ENCODE measurements at regions not wholly inside any gene's neighbourhood (a gene's known extent, or its start where the extent isn't known, plus 50 kb on each side); places are given as distances from the start of the nearest gene placed in this dataset.

DNA sequence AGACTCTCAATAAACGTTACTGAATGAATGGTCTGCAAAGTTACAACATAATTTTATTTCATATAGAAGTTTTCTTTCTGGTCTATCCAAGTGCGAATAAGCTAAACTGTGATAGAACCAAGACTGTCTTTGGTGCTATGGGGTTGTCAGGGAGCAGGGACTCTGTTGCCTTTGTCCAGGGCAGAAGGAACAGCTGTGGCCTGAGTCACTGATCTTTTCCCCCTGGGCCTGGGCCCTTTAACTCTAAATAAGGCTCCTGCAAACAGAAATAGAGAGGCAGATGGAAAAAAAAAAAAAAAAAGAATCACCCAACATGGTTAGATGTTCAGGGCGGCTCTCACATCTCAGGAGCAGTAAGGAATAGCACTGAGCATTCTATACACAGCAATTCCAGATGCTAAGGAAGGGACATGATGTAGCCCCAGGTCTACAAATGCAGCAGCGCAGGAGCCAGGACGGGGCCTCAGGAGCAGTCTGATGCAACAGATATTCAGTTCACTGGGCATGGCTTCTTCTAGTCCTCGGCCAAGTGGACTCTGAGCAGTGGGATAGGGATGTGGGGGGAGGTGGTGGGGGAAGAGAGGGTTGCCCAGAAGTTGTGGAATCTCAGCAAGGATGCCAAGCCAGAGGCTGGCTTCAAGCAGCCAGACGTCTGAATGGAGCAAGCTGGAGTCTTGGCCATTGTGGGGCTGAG is 247.1 kb upstream of the SIX2 start:
- no peak for DNase-seq (ENCODE audit: low read depth)
- Histone ChIP-seq H3K36me3 (ENCODE audit: control insufficient read depth, insufficient read depth, low read length) (no peaks in the 10 kb centered on the region), H3K4me3 (ENCODE audit: low read depth, low read length) (no peak overlapping the region), H3K27me3 (ENCODE audit: control insufficient read depth, insufficient read depth, low read length) (no peaks in the 10 kb centered on the region)
- no peak for FAIRE-seq
- TF ChIP-seq, protein P1, sequence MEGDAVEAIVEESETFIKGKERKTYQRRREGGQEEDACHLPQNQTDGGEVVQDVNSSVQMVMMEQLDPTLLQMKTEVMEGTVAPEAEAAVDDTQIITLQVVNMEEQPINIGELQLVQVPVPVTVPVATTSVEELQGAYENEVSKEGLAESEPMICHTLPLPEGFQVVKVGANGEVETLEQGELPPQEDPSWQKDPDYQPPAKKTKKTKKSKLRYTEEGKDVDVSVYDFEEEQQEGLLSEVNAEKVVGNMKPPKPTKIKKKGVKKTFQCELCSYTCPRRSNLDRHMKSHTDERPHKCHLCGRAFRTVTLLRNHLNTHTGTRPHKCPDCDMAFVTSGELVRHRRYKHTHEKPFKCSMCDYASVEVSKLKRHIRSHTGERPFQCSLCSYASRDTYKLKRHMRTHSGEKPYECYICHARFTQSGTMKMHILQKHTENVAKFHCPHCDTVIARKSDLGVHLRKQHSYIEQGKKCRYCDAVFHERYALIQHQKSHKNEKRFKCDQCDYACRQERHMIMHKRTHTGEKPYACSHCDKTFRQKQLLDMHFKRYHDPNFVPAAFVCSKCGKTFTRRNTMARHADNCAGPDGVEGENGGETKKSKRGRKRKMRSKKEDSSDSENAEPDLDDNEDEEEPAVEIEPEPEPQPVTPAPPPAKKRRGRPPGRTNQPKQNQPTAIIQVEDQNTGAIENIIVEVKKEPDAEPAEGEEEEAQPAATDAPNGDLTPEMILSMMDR (IDR thresholded peaks at IDR 0.05; ENCODE audit: insufficient read depth, low read length, severe bottlenecking) = no peak

DNA sequence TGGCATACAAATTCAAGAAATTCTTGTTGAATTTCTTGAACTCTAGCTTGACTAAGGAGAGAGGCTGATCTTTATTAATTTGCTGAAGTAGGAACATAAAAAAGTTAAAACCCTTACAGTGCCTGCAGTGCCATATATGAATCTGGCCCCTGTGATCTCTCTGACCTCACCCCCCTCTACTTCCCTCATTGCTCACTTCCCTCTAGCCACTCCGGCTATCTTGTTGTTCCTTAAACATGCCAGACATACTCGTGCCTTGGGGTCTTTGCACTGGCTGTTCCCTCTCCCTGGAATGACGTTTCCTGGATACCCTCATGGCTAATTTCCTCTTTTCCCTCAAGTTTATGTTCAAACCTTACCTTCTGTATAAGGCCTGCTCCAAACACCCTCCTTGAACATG is 246.3 kb upstream of the SIX2 start:
- no peak for DNase-seq (ENCODE audit: low read depth)
- Histone ChIP-seq H3K36me3 (ENCODE audit: control insufficient read depth, insufficient read depth, low read length) (no peaks in the 10 kb centered on the region), H3K27me3 (ENCODE audit: control insufficient read depth, insufficient read depth, low read length) (no peaks in the 10 kb centered on the region), H3K4me3 (ENCODE audit: low read depth, low read length) (no peak overlapping the region)
- FAIRE-seq = no peak
- TF ChIP-seq, protein P1 (IDR thresholded peaks at IDR 0.05; ENCODE audit: insufficient read depth, low read length, severe bottlenecking) = no peak

DNA sequence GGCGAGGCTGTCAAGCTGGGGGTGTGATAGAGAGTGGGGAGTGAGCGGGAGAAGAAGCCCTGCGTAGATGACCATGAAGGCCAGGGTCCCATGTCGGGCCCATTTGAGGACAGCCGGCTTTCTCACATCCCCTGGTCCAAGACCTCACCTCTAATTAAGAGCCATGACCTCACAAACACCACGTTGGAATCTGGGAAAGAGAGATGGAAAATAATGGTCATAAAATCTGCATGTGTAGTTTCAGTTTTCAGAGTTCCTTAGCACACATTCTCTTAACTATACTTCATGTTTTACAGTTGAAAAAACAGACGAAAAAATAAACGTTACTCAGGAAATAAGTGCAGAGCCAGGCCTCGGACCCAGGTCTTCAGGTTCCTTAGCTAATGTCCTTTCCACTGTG is 244.8 kb upstream of the SIX2 start:
- TF ChIP-seq, protein P1 (IDR thresholded peaks at IDR 0.05; ENCODE audit: insufficient read depth, low read length, severe bottlenecking) = no peak
- Histone ChIP-seq H3K4me3 (ENCODE audit: low read depth, low read length) (no peak overlapping the region), H3K27me3 (ENCODE audit: control insufficient read depth, insufficient read depth, low read length) (no peaks in the 10 kb centered on the region), H3K36me3 (ENCODE audit: control insufficient read depth, insufficient read depth, low read length) (no peaks in the 10 kb centered on the region)
- DNase-seq (ENCODE audit: low read depth) (no peak), FAIRE-seq (no peak)

DNA sequence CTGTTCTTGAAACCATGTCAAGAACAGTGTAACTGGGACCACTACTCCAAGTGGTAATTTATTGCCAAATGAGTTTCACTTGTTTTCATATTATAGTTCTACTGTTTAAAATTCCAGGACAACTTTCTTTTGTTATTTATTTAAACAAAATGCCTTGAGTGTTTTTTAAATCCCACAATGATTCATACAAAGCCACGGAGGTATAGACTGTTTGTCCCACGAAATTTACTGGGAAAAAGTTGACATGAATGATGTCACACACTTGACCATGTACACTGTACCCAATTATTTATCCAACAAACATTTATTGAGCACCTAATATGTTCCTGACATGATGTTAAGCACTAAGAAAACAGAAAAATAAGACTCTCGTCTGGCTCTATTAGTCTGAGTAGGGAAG is 243.9 kb upstream of the SIX2 start:
- Histone ChIP-seq H3K4me3 (ENCODE audit: low read depth, low read length) (no peak overlapping the region), H3K36me3 (ENCODE audit: control insufficient read depth, insufficient read depth, low read length) (no peaks in the 10 kb centered on the region), H3K27me3 (ENCODE audit: control insufficient read depth, insufficient read depth, low read length) (no peaks in the 10 kb centered on the region)
- TF ChIP-seq, protein P1 (IDR thresholded peaks at IDR 0.05; ENCODE audit: insufficient read depth, low read length, severe bottlenecking) = no peak
- FAIRE-seq (no peak), DNase-seq (ENCODE audit: low read depth) (no peak)

DNA sequence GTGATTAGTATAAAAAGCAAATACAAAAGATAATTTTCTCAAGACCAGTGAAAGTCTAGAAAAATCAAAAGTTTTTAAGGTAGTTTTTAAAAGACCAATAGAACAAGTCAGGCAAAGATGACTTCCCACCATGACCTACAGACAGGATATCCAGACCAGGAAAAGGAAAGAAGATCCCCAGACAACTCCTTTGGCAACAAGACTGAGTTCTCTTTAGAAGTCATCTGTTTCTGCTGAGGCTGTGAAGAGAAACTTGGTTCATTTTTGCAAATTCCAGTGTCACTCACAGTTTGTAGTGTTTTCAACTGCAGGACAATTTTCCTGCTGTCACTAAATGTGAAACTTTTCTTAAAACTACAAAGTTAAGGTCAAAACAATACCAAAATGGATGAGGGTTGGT is 240.9 kb upstream of the SIX2 start:
- DNase-seq (ENCODE audit: low read depth) = no peak
- H3K36me3 ChIP-seq (ENCODE audit: control insufficient read depth, insufficient read depth, low read length) = no peaks in the 10 kb centered on the region
- H3K4me3 ChIP-seq (ENCODE audit: low read depth, low read length) = no peak overlapping the region
- TF ChIP-seq, protein P1 (IDR thresholded peaks at IDR 0.05; ENCODE audit: insufficient read depth, low read length, severe bottlenecking) = no peak
- no peak for FAIRE-seq
- H3K27me3 ChIP-seq (ENCODE audit: control insufficient read depth, insufficient read depth, low read length) = no peaks in the 10 kb centered on the region

DNA sequence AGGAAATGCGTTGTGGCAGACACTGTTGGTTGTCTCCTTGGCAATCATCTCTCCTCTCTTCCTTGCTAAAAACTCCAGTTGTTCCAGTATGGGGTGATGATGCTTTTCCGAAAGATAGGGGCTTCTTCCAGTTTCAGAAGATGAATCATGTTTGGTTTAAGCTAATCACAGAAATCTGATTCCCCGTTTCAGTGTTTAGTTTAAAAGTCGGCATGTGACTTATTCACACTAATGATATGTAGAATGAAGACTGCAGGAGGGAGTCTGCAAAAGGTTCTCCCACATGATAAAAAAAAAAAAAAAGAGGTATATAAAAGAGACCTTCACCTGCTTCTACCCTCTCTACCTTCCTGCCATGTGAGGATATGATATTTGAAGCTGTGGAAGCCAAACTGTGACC is 239.0 kb upstream of the SIX2 start:
- TF ChIP-seq, protein P1 (IDR thresholded peaks at IDR 0.05; ENCODE audit: insufficient read depth, low read length, severe bottlenecking) = no peak
- FAIRE-seq (no peak), DNase-seq (ENCODE audit: low read depth) (no peak)
- Histone ChIP-seq H3K27me3 (ENCODE audit: control insufficient read depth, insufficient read depth, low read length) (no peaks in the 10 kb centered on the region), H3K4me3 (ENCODE audit: low read depth, low read length) (no peak overlapping the region), H3K36me3 (ENCODE audit: control insufficient read depth, insufficient read depth, low read length) (no peaks in the 10 kb centered on the region)
